ENCODE measurements at regions not wholly inside any gene's neighbourhood (a gene's known extent, or its start where the extent isn't known, plus 50 kb on each side); places are given as distances from the start of the nearest gene placed in this dataset.
A peak's percentile ranks its signal among the peaks of the same experiment; 100 is the strongest.

DNA sequence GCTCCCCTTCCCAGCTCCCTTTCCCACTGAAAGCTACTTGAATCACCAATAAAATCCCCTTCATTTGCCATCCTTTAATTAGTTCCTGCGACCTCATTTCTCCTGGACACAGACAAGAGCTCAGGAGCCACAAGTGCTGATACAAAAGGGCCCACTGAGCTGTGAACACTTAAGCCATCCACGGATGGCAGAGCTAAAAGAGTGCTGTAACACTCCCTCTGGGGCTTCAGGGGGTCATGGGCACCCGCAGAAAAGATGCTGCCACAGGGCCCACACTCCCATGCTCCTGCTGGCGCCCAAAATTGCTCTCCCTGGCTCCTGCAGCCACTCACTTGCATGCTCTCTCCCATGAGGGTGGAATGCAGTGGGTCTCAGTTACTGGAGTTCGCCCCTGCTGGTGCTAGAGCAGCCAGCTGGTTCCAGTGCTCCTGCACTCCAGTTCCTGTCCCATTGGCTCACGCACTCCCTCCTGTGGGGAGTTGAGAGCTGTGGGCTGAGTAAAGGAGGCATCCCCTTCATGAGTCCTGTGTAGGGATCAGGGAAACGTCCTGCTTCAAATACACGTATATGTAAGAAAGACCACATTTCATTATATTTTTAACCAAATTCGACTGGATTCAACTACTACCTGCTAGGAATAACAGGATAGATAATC lies 1291.0 kb downstream of the ARAP2 start:
- Histone ChIP-seq H3K9me2 (replicated peaks; ENCODE audit: insufficient read depth) (no peaks in the 10 kb centered on the region), H3K4me1 (ENCODE audit: insufficient read depth) (no peaks in the 10 kb centered on the region), H4K20me1 (ENCODE audit: insufficient read depth, poor library complexity, severe bottlenecking) (no peaks in the 10 kb centered on the region), H2AFZ (no peak overlapping the region), H3K9me3 (ENCODE audit: low read depth) (no peaks in the 10 kb centered on the region), H3K79me2 (no peaks in the 10 kb centered on the region), H3K36me3 (replicated peaks; ENCODE audit: insufficient read depth, low read depth) (no peaks in the 10 kb centered on the region), H3K27ac (no peak overlapping the region), H3K4me2 (no peak overlapping the region), H3K4me3 (no peak overlapping the region), H3K27me3 (no peaks in the 10 kb centered on the region)
- WGBS (ENCODE audit: low lambda C conversion rate, missing lambda C conversion rate): 85% methylated on average over 9 of the region's 9 CpGs
- DNase-seq (ENCODE audit: low spot score): peak; percentile 10
- TF ChIP-seq EZH2 (IDR thresholded peaks at IDR 0.05; ENCODE audit: borderline replicate concordance): no peak
- TF ChIP-seq, protein P1, sequence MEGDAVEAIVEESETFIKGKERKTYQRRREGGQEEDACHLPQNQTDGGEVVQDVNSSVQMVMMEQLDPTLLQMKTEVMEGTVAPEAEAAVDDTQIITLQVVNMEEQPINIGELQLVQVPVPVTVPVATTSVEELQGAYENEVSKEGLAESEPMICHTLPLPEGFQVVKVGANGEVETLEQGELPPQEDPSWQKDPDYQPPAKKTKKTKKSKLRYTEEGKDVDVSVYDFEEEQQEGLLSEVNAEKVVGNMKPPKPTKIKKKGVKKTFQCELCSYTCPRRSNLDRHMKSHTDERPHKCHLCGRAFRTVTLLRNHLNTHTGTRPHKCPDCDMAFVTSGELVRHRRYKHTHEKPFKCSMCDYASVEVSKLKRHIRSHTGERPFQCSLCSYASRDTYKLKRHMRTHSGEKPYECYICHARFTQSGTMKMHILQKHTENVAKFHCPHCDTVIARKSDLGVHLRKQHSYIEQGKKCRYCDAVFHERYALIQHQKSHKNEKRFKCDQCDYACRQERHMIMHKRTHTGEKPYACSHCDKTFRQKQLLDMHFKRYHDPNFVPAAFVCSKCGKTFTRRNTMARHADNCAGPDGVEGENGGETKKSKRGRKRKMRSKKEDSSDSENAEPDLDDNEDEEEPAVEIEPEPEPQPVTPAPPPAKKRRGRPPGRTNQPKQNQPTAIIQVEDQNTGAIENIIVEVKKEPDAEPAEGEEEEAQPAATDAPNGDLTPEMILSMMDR (IDR thresholded peaks at IDR 0.05; ENCODE audit: poor library complexity): peak; percentile 12

DNA sequence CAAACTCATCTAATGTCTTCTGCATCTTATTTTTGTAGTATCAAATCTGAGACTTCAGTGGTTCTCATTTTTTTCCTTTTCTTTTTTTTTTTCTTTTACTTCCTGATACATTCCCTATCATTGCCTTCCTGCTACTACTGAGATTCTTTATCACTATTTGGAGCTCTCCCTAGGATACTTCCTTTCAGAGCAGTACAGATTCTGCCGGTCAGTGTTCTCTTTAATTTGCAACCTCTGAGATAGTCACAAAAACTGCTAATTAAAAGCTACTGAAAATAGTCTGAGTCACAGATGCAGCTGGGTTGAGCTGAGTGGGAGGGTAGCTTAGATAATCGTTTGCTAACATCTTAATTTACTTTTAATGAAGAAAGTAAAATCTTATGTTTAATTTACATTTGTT lies 1279.7 kb downstream of the ARAP2 start:
- Histone ChIP-seq H2AFZ (no peak overlapping the region), H3K9me2 (replicated peaks; ENCODE audit: insufficient read depth) (no peaks in the 10 kb centered on the region), H3K79me2 (no peaks in the 10 kb centered on the region), H3K36me3 (replicated peaks; ENCODE audit: insufficient read depth, low read depth) (no peaks in the 10 kb centered on the region), H3K4me3 (no peak overlapping the region), H3K4me2 (no peak overlapping the region), H4K20me1 (ENCODE audit: insufficient read depth, poor library complexity, severe bottlenecking) (no peaks in the 10 kb centered on the region), H3K9me3 (ENCODE audit: low read depth) (no peaks in the 10 kb centered on the region), H3K4me1 (ENCODE audit: insufficient read depth) (no peaks in the 10 kb centered on the region), H3K27ac (no peak overlapping the region), H3K27me3 (no peaks in the 10 kb centered on the region)
- 32% methylated on average over 2 of the region's 2 CpGs for WGBS (ENCODE audit: low lambda C conversion rate, missing lambda C conversion rate)
- no peak for DNase-seq (ENCODE audit: low spot score)
- TF ChIP-seq, protein P1 (IDR thresholded peaks at IDR 0.05; ENCODE audit: poor library complexity): no peak
- TF ChIP-seq EZH2 (IDR thresholded peaks at IDR 0.05; ENCODE audit: borderline replicate concordance): no peak

DNA sequence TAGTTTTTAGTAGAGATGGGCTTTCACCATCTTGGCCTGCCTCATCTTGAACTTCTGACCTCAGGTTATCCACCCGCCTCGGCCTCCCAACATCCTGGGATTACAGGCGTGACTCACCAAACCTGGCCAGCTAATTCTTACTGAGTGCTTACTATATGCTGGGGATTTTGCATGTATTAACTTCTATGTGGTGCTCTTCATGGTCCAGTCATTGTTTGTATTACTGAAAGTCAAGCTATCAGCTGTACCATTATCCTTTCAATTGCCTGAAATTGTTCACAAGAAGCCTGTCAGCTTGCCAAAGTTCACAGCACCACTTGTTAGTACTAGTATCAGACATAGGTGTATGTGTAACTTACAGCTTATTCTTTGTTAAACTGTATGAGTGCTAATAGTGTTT lies 1272.1 kb downstream of the ARAP2 start:
- Histone ChIP-seq H4K20me1 (ENCODE audit: insufficient read depth, poor library complexity, severe bottlenecking) (no peaks in the 10 kb centered on the region), H3K36me3 (replicated peaks; ENCODE audit: insufficient read depth, low read depth) (no peaks in the 10 kb centered on the region), H3K4me3 (no peak overlapping the region), H3K9me3 (ENCODE audit: low read depth) (no peaks in the 10 kb centered on the region), H3K79me2 (no peaks in the 10 kb centered on the region), H3K9me2 (replicated peaks; ENCODE audit: insufficient read depth) (no peaks in the 10 kb centered on the region), H3K27ac (no peak overlapping the region), H3K27me3 (no peaks in the 10 kb centered on the region), H3K4me1 (ENCODE audit: insufficient read depth) (no peaks in the 10 kb centered on the region), H3K4me2 (no peak overlapping the region), H2AFZ (no peak overlapping the region)
- no peak for DNase-seq (ENCODE audit: low spot score)
- 97% methylated on average over 3 of the region's 3 CpGs for WGBS (ENCODE audit: low lambda C conversion rate, missing lambda C conversion rate)
- TF ChIP-seq EZH2phosphoT487 (IDR thresholded peaks at IDR 0.05; ENCODE audit: low read depth, severe bottlenecking, unreplicated experiment) (no peak), EZH2 (IDR thresholded peaks at IDR 0.05; ENCODE audit: borderline replicate concordance) (no peak)
- TF ChIP-seq, protein P1 (IDR thresholded peaks at IDR 0.05; ENCODE audit: poor library complexity): no peak
